ES-I3 (cell line): ENCODE measurements at regions not wholly inside any gene's neighbourhood (a gene's known extent, or its start where the extent isn't known, plus 50 kb on each side); places are given as distances from the start of the nearest gene placed in this dataset.

ENCODE experiments used
- H3K36me3 ChIP-seq: 2 replicates; pipeline ENCODE4 v1.6.1; 2013; ENCODE audit warnings: mild to moderate bottlenecking, low read length, control low read depth, moderate library complexity; ENCODE audit not compliant: insufficient read depth
- H3K4me1 ChIP-seq: 2 replicates; pipeline ENCODE4 v1.6.1; 2013; ENCODE audit warnings: mild to moderate bottlenecking, control low read depth, low read length; ENCODE audit not compliant: insufficient read depth
- H3K9ac ChIP-seq: 2 replicates; pipeline ENCODE4 v1.6.1; 2013; ENCODE audit warnings: low read depth, mild to moderate bottlenecking, low read length, moderate library complexity
- H3K9me3 ChIP-seq: 2 replicates; pipeline ENCODE4 v1.6.1; 2013; ENCODE audit warnings: mild to moderate bottlenecking, low read length, moderate library complexity; ENCODE audit not compliant: control insufficient read depth, insufficient read depth

DNA sequence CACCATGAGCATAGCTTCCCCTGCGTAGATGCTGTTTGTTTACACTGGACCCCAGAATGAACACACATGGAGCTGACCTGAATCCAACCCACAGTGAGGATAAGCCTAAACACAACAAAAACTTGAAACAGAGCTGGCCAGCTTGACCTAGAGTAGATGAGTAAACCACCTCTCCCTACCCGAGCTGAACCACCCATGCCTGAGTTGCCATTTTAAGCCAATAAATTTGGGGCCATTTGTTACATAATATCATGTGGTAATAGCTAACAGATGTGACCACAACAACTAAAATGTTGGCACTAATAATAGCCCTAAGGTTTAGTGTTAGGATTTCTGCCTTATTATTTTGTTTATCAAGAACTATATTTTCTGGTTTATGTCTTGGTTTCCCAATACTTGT, 103.2 kb upstream of the GRIK2 start:
- Histone ChIP-seq H3K9ac (no peak overlapping the region), H3K36me3 (no peaks in the 10 kb centered on the region), H3K9me3 (peaks cover 14% of the 10 kb centered on the region), H3K4me1 (no peaks in the 10 kb centered on the region)

DNA sequence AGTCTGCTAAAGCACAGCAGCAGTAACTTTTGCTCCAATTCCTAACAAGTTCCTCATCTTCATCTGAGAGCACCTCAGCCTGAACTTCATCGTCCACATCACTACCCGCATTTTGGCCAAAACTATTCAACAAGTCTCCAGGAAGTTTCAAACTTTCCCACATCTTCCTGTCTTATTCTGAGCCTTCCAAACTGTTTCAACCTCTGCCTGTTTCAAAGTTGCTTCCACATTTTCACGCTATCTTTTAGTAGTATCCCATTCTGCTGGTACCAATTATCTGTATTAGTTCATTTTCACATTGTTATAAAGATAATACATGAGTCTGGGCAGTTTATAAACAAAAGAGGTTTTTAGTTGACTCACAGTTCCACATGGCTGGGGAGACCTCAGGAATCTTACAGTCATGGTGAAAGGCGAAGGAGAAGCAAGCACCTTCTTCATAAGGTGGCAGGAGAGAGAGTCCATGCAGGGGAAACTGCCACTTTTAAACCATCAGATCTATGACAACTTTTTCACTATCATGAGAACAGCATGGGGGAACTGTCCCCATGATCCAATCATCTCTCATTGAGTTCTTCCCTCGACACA, 99.4 kb upstream of the GRIK2 start:
- no peaks in the 10 kb centered on the region for H3K4me1 ChIP-seq
- no peaks in the 10 kb centered on the region for H3K36me3 ChIP-seq
- peaks cover 14% of the 10 kb centered on the region for H3K9me3 ChIP-seq
- no peak overlapping the region for H3K9ac ChIP-seq

DNA sequence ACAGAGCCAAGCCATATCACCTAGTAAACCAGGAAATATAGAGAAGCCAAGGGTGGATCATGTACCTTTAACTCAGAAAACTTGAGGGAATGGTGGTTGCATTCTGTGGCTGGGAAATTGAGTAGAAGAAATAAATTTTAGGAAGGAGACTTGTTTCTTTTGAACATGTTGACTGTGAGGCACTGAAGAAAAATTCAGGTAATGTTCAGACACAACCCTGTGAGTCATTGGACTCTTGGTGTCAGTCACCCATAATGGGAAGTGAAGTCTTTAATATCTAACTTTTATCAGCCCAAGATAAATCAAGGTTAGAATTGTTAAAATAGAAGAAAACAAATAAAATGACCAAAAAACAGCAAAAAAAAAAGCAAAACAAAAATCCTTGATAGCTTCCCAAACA, 98.8 kb upstream of the GRIK2 start:
- no peak overlapping the region for H3K9ac ChIP-seq
- no peaks in the 10 kb centered on the region for H3K4me1 ChIP-seq
- no peaks in the 10 kb centered on the region for H3K36me3 ChIP-seq
- H3K9me3 ChIP-seq, result peaks cover 14% of the 10 kb centered on the region

DNA sequence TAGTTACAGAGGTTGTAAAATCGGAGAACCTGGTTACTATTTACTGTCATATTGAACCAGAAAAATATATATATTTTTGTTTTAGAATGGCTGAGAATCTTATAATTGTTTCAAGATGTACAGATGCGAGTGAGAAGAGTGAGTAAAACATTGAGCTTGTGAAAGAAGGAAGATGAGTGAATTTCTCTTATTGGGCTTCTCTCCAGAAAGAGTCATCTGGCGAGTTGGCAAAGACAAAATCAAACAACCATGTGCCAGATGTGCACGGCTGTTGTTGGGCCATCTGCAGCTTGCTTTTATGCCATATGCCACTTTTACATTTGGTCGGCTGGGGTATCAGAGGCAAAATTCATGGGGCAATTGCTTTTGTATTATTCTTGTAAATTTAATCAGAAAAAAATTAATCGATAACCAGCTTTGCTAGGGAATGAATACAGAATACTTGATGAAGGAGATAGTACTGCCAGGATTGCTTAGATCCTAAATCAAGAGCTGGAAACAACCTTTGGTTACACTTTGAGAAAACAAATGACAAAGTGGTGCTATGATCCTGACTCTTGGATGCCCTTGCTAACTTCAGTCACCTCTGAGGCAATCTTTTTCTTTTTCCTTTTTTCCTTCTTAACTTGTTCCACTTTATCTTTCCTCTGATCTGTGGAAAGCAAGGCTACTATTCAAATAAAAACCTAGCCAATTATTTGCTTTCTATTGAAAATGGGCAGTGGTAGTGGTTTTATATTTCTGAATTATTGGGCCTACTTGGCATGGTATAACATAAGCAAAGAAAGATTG, 97.1 kb upstream of the GRIK2 start:
- Histone ChIP-seq H3K9ac (no peak overlapping the region), H3K4me1 (no peaks in the 10 kb centered on the region), H3K9me3 (peaks cover 14% of the 10 kb centered on the region), H3K36me3 (no peaks in the 10 kb centered on the region)

DNA sequence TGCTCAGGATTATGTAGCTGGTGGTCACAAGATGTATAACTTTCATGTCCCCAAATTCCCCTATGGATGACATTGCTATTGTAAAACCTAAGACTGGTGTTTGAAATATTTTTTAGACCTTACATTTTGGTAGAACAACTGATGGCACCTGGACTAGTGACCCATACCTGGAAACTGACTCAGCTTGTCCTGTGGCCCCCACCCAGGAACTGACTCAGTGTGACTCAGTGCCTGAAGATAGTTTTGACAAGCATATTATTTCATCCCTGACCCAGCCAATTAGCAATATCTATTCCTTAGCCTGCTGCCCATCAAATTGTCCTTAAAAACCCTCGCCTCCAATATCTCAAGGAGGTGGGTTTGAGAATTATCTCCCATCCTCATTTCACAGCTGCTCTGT, 90.9 kb upstream of the GRIK2 start:
- no peak overlapping the region for H3K9ac ChIP-seq
- H3K4me1 ChIP-seq, result no peaks in the 10 kb centered on the region
- H3K9me3 ChIP-seq, result no peaks in the 10 kb centered on the region
- H3K36me3 ChIP-seq, result no peaks in the 10 kb centered on the region

DNA sequence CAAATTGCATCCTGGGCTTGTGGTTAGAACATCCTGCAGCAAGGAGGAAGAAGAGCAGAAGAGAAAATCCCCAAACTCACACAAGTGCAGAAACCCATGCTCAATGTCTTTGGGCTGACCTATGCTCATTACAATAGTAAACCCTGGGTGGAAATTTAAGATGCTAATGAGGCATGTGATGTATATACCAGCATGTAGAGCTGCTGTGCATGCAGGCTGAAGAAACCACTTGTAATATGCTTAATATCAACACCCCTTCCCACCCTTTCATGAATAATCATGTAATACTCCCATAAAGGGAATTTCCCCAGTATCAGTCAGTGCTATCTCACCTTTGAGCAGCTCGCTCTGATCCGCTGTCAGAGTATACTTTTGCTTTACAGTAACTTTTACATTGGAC, 90.0 kb upstream of the GRIK2 start:
- no peaks in the 10 kb centered on the region for H3K4me1 ChIP-seq
- H3K36me3 ChIP-seq, result no peaks in the 10 kb centered on the region
- H3K9me3 ChIP-seq, result no peaks in the 10 kb centered on the region

DNA sequence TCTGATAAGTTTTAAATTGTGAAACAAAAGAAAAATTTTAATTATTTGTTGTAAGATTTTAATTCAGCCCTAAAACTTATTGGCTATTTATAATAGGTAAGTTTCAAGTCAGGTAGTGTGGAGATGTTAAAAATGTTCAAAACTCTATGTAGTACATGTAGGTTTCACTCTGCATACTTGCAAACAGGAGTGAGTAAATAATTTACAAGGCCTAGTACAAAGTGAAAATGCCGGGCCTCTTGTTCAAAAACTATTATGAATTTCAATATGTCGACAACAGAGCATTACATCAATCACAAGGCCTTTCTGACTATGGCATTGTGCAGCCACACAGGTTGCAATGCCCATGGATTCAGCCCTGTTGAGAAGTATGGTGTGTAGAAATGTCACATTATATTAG, 80.9 kb upstream of the GRIK2 start:
- H3K36me3 ChIP-seq, result no peaks in the 10 kb centered on the region
- H3K9me3 ChIP-seq, result no peaks in the 10 kb centered on the region
- H3K9ac ChIP-seq, result no peak overlapping the region
- no peaks in the 10 kb centered on the region for H3K4me1 ChIP-seq

More for the DNA sequence above, 90.0 kb upstream of the GRIK2 start:
- no peak overlapping the region for H3K9ac ChIP-seq

DNA sequence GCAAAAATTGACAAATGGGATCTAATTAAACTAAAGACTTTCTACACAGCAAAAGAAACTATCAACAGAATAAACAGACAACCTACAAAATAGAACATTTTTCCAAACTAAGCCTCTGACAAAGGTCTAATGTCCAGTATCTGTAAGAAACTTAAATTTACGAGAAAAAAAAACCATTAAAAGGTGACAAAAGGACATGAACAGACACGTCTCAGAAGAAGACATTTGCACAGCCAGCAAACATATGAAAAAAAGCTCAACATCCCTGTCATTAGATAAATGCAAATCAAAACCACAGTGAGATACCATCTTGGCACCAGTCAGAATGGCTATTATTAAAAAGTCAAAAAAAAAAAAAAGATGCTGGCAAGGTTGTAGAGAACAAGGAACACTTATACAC, 70.6 kb upstream of the GRIK2 start:
- Histone ChIP-seq H3K9ac (no peak overlapping the region), H3K9me3 (no peaks in the 10 kb centered on the region), H3K4me1 (no peaks in the 10 kb centered on the region), H3K36me3 (no peaks in the 10 kb centered on the region)

DNA sequence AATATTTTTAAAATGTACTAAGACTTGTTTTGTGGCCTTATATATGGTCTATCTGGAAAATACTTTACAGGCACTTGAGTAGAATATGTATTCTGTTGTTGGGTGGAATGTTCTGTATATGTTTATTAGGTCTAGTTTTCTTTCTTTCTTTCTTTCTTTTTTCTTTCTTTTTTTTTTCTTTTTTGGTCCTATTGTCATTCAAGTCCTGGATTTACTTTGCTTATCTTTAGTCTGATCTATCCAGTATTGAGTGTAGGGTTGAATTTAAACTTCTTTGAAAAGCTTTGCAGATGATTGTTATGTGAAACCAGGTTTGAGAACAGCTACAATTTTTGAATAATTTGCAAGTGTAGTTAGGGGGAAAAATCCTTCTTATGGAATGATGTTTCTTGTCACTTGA, 67.1 kb upstream of the GRIK2 start:
- H3K4me1 ChIP-seq, result no peaks in the 10 kb centered on the region
- no peak overlapping the region for H3K9ac ChIP-seq
- no peaks in the 10 kb centered on the region for H3K9me3 ChIP-seq
- H3K36me3 ChIP-seq, result no peaks in the 10 kb centered on the region

DNA sequence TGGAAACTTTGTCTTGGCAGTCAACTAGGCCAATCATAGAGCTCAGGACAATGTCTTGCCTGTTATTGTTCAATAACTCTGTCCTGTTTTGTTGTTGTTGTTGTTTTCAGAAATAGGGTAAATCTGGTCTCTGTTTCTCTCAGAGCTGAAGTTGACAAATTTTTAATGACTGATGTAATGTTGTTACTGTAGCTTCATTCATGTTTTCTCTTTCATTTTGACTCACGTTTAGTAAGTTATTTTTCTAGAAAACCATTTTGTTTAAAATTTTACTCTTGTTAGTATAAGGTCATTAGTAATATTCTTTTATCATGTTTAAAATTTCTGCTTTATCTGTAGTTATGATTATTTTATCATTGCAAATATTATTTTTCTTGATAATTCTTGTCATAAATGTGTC, 51.6 kb upstream of the GRIK2 start:
- no peak overlapping the region for H3K9ac ChIP-seq
- no peaks in the 10 kb centered on the region for H3K4me1 ChIP-seq
- H3K9me3 ChIP-seq, result no peaks in the 10 kb centered on the region
- H3K36me3 ChIP-seq, result no peaks in the 10 kb centered on the region
